Occipital lobe (tissue), 1 donor: ENCODE measurements at regions not wholly inside any gene's neighbourhood (a gene's known extent, or its start where the extent isn't known, plus 50 kb on each side); places are given as distances from the start of the nearest gene placed in this dataset.
"Not testable (repeated sequence)": the region's sequence is repeated elsewhere in the genome, so short reads cannot be mapped to it uniquely, and the experiment has no call there.

ENCODE experiments used
- DNase-seq: peaks from one replicate; lab custom pipeline; 2025; lab: John Stamatoyannopoulos, UW

DNA sequence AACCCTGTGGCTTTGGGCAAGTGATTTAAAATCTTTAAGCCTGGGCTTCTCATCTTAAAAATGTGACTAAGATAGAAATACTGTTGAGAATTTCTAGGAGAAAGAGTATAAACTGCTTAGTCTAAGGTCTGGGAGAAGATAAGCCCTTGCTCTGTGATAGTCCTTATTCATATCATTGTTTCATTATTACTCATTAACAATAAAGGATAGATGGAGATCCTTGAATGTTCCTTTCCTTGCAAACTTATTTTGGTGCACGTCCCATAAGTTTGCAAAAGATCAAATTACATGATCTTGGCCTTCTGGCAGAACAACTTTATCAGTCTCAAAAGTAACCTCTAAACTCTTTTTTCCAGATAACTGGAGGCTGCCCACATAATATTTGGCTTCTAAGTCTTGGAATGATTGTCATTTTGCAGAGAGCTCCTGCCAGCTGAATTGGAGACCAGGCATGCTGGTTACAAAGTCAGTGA lies 138.3 kb downstream of the FAM124B start:
- DNase-seq, result no peak

DNA sequence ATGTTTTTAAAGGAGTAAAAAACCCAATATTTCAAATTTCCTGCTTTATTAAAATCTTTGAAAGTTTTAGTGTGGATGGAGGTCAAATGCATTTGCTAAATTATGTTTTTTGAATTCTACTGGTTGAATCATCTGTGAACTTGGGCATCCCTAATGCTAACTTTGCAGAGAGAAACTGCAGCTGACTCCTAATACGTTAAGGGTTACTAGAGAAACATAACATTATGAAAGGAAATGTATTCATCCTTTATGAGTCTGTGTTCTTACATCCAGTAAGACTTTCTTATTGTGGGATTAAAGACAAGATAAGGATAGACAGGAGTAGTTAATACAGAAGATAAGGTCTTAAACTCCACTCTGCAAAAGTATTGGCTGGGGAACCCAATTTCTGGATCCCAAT lies 140.6 kb downstream of the FAM124B start:
- no peak for DNase-seq

DNA sequence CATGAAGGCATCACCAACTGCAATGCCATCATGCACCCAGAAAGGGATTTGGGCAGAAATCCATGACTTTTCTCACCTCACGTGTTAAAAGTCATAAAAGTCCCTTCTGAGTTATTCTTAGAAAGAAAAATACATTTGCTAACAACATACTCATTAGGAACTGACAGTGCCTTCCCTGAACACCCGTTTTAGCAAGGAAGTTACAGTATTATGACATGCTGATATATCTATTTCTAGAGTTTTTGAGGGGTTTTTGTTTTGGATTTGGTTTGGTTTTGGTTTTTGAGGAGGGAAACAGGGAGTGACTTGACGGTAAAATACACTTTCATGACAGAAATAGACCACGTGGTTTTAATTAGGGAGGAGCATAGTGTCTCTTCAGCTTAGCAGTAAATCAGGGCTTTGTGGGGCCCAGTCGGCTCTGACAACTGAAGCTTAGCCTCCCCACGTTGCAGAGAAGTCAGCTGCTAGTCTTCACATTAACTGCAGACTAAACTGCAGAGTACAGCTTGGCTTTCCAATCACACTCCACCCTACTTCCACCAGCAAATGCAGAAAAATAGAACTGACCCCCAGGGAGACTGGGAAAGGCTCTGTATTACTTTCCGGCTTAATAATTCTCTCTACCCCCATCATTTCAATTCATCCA lies 141.4 kb downstream of the FAM124B start:
- no peak for DNase-seq

- no peak for DNase-seq
Observed at GRCh38 chr2:224259831-224260230, 142.1 kb downstream of the FAM124B start.

- DNase-seq, result no peak
Observed at GRCh38 chr2:224258059-224258458, 143.8 kb downstream of the FAM124B start.

DNA sequence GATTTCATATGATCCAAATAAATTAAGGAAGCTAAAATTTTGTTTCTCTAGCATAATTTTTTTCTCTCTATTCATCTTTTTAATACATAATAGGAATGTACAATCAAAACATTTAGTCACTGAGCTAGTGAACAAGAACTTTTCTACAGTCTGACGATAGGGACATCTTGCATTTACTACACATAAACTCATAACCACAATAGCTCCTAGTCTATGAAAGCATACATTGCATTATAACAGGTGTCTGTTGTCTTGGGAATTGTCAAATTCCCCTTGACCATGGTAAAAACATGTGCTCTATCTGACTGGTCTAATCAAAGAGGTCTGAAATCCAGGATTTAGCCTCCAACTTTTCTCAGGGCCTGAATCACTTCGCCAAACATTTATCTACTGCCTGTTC lies 144.8 kb downstream of the FAM124B start:
- DNase-seq, result no peak

- no peak for DNase-seq
Observed at GRCh38 chr2:224253464-224253863, 148.4 kb downstream of the FAM124B start.

GRCh38 chr2:224252631-224253030 lies 149.3 kb downstream of the FAM124B start:
- no peak for DNase-seq

DNA sequence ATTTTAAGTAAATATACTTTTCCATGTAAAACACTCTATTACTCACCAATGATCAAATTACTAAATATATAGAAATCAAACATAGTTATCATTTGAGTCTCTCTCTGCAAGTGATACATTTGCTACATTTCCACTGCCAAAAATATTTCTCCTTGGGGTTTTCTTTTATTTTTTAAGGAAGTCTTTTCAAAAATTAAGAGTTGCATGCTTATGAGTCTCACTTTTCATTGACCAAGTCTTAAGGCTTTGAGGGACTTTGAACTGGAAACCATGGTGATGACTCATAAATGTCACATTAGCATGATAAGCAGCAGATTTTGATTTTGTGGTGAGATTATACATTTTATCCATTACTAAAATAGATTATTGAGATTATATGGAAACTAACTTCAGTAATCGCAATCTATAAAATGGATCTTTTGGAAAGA lies 152.9 kb downstream of the FAM124B start:
- DNase-seq, result no peak

- no peak for DNase-seq
Observed at GRCh38 chr2:224242561-224242960, 159.3 kb downstream of the FAM124B start.

GRCh38 chr2:224241812-224242211 lies 160.1 kb downstream of the FAM124B start:
- DNase-seq, result no peak

DNA sequence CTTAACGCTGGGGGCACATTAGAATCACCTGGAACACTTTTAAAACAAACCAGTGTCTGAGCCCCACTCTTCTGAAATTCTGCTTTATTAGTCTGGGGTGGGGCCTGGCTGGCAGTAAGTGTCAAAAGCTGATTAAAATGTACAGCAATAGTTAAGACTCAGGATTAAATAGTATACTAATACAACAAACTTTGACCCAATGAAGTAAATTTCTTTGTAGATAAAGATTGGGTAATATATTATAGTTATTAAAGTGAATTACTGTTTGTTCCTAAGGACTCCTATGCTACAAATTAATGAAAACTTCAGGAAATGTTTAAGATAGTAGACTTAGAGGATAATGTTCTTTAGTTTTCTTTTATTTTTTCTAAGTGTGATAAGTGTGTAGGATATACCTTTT lies 160.9 kb downstream of the FAM124B start:
- no peak for DNase-seq

DNA sequence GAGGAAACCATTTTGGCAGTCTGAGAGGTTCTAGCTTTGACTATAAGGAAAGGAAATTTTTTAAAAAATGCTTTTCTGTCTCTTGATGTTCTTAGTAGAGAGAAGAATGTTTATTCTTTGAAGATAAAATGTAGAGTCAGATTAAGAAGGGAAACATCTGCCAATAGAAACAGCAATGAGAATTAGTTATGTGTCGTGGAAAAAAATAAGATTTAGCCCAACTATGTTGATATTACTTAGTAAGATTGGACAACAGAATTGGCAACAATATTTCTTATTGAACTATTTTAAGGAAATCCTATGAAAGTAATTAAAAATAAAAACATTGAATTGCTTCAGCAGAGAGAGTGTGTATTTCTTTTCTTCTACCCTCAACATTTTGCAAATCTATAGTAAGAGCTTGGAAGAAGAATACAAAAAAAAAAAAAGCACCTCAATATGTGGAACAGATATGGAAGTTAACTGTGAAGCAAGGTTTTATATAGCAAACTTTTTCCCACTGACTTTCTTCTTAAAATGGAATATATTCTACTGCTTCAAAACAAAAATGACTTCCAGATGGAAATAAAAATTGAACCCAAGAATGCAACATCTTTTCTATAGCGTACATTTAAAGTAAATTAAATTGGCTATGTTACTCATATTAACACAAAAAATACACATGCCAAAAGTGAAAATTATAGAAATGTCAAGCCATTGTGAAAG lies 177.9 kb downstream of the FAM124B start:
- no peak for DNase-seq

DNA sequence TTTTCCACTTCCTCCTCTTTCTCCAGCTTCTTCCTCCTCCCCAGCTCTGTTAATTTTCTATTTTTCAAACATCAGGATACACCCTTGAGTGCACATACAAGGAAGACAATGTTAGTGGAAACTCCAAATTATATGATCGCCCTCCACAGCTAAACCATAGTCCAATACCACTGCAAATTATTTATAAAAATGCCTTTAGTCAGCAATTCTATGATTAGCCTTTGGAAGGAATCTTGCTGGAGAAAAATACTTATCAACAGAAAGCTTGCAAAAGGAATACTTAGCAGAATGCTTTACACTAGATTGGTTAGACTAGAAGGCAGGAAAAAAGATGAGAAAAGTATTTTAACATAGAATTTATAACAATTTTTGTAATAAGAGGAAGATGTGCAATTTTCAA lies 178.9 kb downstream of the FAM124B start:
- no peak for DNase-seq

DNA sequence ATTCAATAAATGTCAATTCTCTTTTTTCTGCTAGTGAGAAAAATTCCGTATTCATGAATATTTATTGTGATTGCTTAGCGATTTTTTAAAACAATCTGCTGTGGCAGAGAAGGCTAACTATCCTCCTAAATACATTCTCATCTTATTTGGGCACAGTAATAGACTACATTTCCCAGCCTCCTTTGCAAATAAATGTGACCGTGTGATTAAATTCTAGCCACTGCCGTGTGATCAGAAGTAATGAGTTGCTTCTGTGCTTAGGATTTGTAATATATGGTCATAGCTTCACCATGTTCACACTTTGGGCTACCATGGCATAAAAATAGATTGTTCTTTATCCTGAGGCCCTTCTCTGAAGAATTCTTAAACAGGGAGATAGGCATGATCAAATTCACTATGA lies 179.6 kb downstream of the FAM124B start:
- DNase-seq, result no peak

- DNase-seq, result no peak
Observed at GRCh38 chr2:224221455-224221913, 180.4 kb downstream of the FAM124B start.

DNA sequence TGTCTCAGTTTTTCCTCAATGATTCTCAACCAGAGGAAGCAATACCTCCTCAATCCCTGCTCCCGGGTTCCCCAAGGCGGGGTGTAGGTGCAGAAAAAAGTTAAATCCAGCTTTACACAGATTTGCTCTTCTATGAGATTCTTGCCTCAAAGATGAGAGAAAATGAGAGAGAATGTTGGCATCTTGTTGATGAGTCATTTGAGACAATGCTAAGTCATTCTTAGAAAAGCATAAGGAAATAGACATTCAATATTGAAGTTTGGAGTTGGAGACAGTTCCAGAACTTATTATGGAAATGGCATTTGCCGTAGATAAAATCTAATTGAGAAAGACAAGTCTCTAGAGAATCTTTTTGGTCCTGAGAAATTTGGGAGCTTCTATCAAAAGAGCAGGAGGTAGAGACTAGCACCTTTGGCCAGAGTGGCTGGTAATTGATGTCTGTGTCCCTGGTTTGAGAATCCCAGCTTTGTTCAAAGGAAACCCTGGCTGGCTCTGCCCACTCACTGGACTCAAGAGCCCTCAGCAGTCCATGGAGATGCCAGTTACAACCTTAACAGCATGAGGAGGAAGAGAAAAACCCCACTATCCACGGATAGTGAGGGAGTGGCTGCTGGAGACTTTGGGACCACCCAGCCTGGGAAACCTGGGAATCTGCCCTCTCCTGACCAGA lies 181.2 kb downstream of the FAM124B start:
- no peak for DNase-seq

DNA sequence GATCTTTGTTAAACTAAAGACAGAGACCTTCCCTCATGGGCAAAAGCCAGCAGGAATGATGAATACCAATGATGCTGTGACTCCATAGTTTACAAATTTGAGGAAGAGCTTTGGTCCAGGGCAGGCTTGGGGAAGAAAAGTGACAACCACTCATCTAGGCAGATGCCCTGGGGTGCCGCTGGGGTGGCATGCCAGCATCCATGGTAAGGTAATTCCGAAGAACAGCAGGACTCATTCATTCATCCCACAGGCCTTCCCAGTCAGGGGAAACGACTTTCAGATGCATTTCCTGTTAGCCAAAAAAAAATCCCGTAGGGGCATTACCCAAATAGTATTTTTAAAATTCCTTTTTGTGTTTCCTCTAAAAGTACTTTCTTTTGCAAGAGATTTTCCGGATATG lies 180.7 kb upstream of the SERPINE2 start:
- no peak for DNase-seq

DNA sequence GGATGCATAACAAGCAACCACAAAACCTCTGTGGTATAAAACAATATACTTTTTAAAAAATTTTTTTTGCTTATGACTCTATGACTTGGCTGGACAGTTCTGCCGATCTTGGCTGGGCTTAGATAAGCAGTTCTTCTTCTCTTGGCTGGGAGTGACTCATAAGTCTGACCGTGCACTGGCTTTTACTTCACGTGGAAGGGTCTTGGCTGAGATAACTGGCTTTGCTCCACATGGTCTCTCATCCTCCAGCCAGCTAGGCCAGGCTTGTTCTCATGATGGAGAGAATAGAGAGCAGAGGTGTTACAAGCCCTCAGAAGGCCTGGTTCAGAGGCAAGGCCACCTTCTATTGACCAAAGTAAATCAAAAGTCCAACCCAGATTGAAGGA lies 178.9 kb upstream of the SERPINE2 start:
- no peak for DNase-seq

DNA sequence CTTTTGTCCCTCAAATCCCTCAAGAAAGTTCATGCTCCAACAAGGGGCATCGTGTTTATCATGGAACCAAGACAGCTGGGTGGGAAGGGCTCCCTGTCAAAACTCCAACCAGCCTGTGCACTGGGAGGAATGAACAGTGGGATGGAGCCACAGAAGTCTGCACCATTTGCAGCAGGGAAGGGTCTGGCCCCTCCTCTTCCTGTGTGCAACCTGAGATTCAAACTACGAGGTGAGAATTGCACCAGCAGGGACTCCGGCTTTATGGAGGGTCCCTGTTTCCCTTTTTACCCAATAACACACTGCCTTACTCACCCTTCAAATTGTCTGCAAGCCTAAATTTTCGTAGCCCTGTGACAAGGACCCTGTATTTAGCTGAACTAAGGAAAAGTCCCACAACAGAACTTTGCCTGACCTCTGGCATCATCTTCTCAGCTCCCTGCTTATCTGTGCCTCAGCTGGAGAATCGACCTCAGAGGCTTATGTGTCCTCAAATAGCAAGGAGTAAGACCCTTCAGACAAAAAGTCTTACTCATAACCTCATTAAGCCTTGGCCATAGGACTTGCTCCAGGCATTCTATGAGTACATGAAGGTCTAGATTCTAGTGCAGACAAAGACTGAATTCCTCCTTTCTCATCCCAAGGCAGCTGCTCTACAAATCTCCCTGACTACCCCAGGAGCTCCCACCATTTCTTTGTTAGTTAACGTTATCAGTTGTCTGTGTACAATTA lies 178.3 kb upstream of the SERPINE2 start:
- no peak for DNase-seq

- not testable (repeated sequence) for DNase-seq
Observed at GRCh38 chr2:224215611-224216010, 176.5 kb upstream of the SERPINE2 start.

GRCh38 chr2:224213396-224213795 lies 174.3 kb upstream of the SERPINE2 start:
- DNase-seq, result no peak
